WTC11 (cell line): ENCODE measurements at regions not wholly inside any gene's neighbourhood (a gene's known extent, or its start where the extent isn't known, plus 50 kb on each side); places are given as distances from the start of the nearest gene placed in this dataset.

Experiments used
- ATAC-seq: fragments of 200-7000 bp; cut with Tn5 transposase; 2 replicates; pipeline ENCODE4 v1.10.0; 2021; ENCODE audit warnings: mild to moderate bottlenecking, moderate library complexity
- CTCF ChIA-PET: fragments of 300-600 bp; sonication (Branson Sonifier 250); formaldehyde crosslinking; loops from one replicate; lab custom pipeline; 2021; ENCODE audit warnings: antibody characterized with exemption; lab: Charles Lee
- POLR2A ChIA-PET: fragments of 350-600 bp; sonication (Branson Sonifier 250); formaldehyde crosslinking; loops from one replicate; lab custom pipeline; 2021; ENCODE audit warnings: antibody characterized with exemption; lab: Charles Lee
- DNase-seq: peaks from one replicate; pipeline ENCODE4 v3.0.0; 2021; ENCODE audit warnings: low spot score
- H3K27ac Mint-ChIP-seq: 2 replicates; pipeline ENCODE4 v1.8.0; 2021; ENCODE audit warnings: mixed read lengths
- H3K27me3 Mint-ChIP-seq: 2 replicates; pipeline ENCODE4 v1.8.0; 2021; ENCODE audit warnings: low read depth, mild to moderate bottlenecking, moderate library complexity, mixed read lengths
- H3K36me3 Mint-ChIP-seq: 2 replicates; pipeline ENCODE4 v1.8.0; 2021; ENCODE audit warnings: mixed read lengths
- H3K4me1 Mint-ChIP-seq: 2 replicates; pipeline ENCODE4 v1.8.0; 2022; ENCODE audit warnings: mixed read lengths
- H3K4me3 Mint-ChIP-seq: 2 replicates; pipeline ENCODE4 v1.8.0; 2021; ENCODE audit warnings: mild to moderate bottlenecking, moderate library complexity, mixed read lengths
- H3K9me3 Mint-ChIP-seq: 2 replicates; pipeline ENCODE4 v1.8.0; 2021; ENCODE audit warnings: mixed read lengths
- CREM ChIP-seq: sonication (generic); formaldehyde crosslinking; IDR thresholded peaks from 2 replicates; pipeline ENCODE4 v1.8.1; 2022; ENCODE audit warnings: mild to moderate bottlenecking, missing genetic modification reagents, moderate library complexity
- E2F5 ChIP-seq: sonication (generic); formaldehyde crosslinking; IDR thresholded peaks from 2 replicates; pipeline ENCODE4 v1.8.1; 2022; ENCODE audit warnings: mild to moderate bottlenecking, moderate library complexity, missing genetic modification reagents
- ETV6 ChIP-seq: sonication (generic); formaldehyde crosslinking; IDR thresholded peaks from 2 replicates; pipeline ENCODE4 v1.8.1; 2022; ENCODE audit warnings: mild to moderate bottlenecking, missing genetic modification reagents
- HMGA2 ChIP-seq: fragments of 250-450 bp; sonication (Bioruptor Pico); IDR thresholded peaks from 2 replicates; pipeline ENCODE4 v1.4.0; 2021; ENCODE audit warnings: mild to moderate bottlenecking, moderate library complexity
- IRF2 ChIP-seq: sonication (generic); formaldehyde crosslinking; IDR thresholded peaks from 2 replicates; pipeline ENCODE4 v1.8.0; 2022; ENCODE audit warnings: low read depth, missing genetic modification reagents, borderline replicate concordance
- MAX ChIP-seq: sonication (generic); formaldehyde crosslinking; IDR thresholded peaks from 2 replicates; pipeline ENCODE4 v1.8.0; 2022; ENCODE audit warnings: mild to moderate bottlenecking, missing genetic modification reagents
- MLX ChIP-seq: sonication (generic); formaldehyde crosslinking; IDR thresholded peaks from 2 replicates; pipeline ENCODE4 v1.8.1; 2023; ENCODE audit warnings: mild to moderate bottlenecking, missing genetic modification reagents, moderate library complexity
- MYBL2 ChIP-seq: sonication (generic); formaldehyde crosslinking; IDR thresholded peaks from 2 replicates; pipeline ENCODE4 v1.8.1; 2023; ENCODE audit warnings: mild to moderate bottlenecking, moderate library complexity, missing genetic modification reagents
- NR3C1 ChIP-seq: sonication (generic); formaldehyde crosslinking; conservative IDR thresholded peaks from 2 replicates; pipeline ENCODE4 v1.8.1; 2023; ENCODE audit warnings: low read depth, mild to moderate bottlenecking, missing genetic modification reagents
- RORB ChIP-seq: fragments of 250-450 bp; sonication (Bioruptor Pico); IDR thresholded peaks from 2 replicates; pipeline ENCODE4 v1.9.0; 2021; ENCODE audit warnings: mild to moderate bottlenecking
- SMAD4 ChIP-seq: sonication (generic); formaldehyde crosslinking; IDR thresholded peaks from 2 replicates; pipeline ENCODE4 v1.8.0; 2022; ENCODE audit warnings: mild to moderate bottlenecking, missing genetic modification reagents
- SP1 ChIP-seq: sonication (generic); formaldehyde crosslinking; conservative IDR thresholded peaks from 2 replicates; pipeline ENCODE4 v1.8.1; 2022; ENCODE audit warnings: missing genetic modification reagents
- ZNF121 ChIP-seq: sonication (generic); formaldehyde crosslinking; IDR thresholded peaks from 2 replicates; pipeline ENCODE4 v1.8.0; 2023; ENCODE audit warnings: missing genetic modification reagents
- ZNF219 ChIP-seq: sonication (generic); formaldehyde crosslinking; IDR thresholded peaks from 2 replicates; pipeline ENCODE4 v1.8.0; 2023; ENCODE audit warnings: missing genetic modification reagents, mild to moderate bottlenecking, borderline replicate concordance
- ZNF263 ChIP-seq: sonication (generic); formaldehyde crosslinking; IDR thresholded peaks from 2 replicates; pipeline ENCODE4 v1.8.1; 2022; ENCODE audit warnings: low read depth, mild to moderate bottlenecking, moderate library complexity, missing genetic modification reagents
- ZNF281 ChIP-seq: sonication (generic); formaldehyde crosslinking; IDR thresholded peaks from 2 replicates; pipeline ENCODE4 v1.8.0; 2023; ENCODE audit warnings: mild to moderate bottlenecking, missing genetic modification reagents
- ZNF317 ChIP-seq: sonication (generic); formaldehyde crosslinking; IDR thresholded peaks from 2 replicates; pipeline ENCODE4 v1.8.1; 2023; ENCODE audit warnings: low read depth, mild to moderate bottlenecking, moderate library complexity, missing genetic modification reagents, borderline replicate concordance
- ZNF416 ChIP-seq: fragments of 250-450 bp; sonication (Bioruptor Pico); IDR thresholded peaks from 2 replicates; pipeline ENCODE4 v1.9.0; 2021; ENCODE audit warnings: mild to moderate bottlenecking, inconsistent platforms
- ZNF425 ChIP-seq: fragments of 250-450 bp; sonication (Bioruptor Pico); conservative IDR thresholded peaks from 2 replicates; pipeline ENCODE4 v1.9.0; 2021; ENCODE audit warnings: mild to moderate bottlenecking

- no peaks in the 10 kb centered on the region for H3K27me3 Mint-ChIP-seq
- no peak overlapping the region for H3K4me3 Mint-ChIP-seq
- CTCF ChIA-PET: no interaction called here
- DNase-seq: no peak
- peaks cover 39% of the 10 kb centered on the region for H3K9me3 Mint-ChIP-seq
- no peak overlapping the region for H3K27ac Mint-ChIP-seq
- POLR2A ChIA-PET: no interaction called here
- TF ChIP-seq NR3C1: no peak
- TF ChIP-seq ZNF281 (CRISPR knock-in tag): no peak
- no peak for TF ChIP-seq ZNF416
- TF ChIP-seq RORB (CRISPR knock-in tag): no peak
- TF ChIP-seq E2F5 (CRISPR knock-in tag): no peak
- no peak for TF ChIP-seq ZNF425 (CRISPR knock-in tag)
- TF ChIP-seq HMGA2 (CRISPR knock-in tag): no peak
- no peak for ATAC-seq
- H3K4me1 Mint-ChIP-seq: peaks cover 12% of the 10 kb centered on the region
- peaks cover 21% of the 10 kb centered on the region for H3K36me3 Mint-ChIP-seq
Observed at GRCh38 chr5:121681229-121681855, 170.3 kb upstream of the FTMT start.

GRCh38 chr5:121688126-121688525, 163.6 kb upstream of the FTMT start:
- Mint-ChIP-seq H3K4me3 (no peak overlapping the region), H3K27ac (no peak overlapping the region), H3K36me3 (no peaks in the 10 kb centered on the region), H3K4me1 (peaks cover 38% of the 10 kb centered on the region), H3K9me3 (peaks cover under 1% of the 10 kb centered on the region; the same call in 1 of the 2 replicates), H3K27me3 (no peaks in the 10 kb centered on the region)
- ATAC-seq (no peak), DNase-seq (no peak)
- no peak for TF ChIP-seq SP1 (CRISPR knock-in tag)
- ChIA-PET POLR2A (no interaction called here), CTCF (no interaction called here)

GRCh38 chr5:121688781-121689180, 162.9 kb upstream of the FTMT start:
- no peaks in the 10 kb centered on the region for H3K9me3 Mint-ChIP-seq

More at GRCh38 chr5:121688781-121689180, 162.9 kb upstream of the FTMT start:
- H3K4me1 Mint-ChIP-seq: peaks cover 42% of the 10 kb centered on the region
- DNase-seq: no peak
- no peak for TF ChIP-seq IRF2 (CRISPR knock-in tag)
- TF ChIP-seq ZNF263: no peak
- no peak for TF ChIP-seq MYBL2
- no peak for TF ChIP-seq MAX (CRISPR knock-in tag)
- TF ChIP-seq ZNF219: no peak
- no peak for TF ChIP-seq HMGA2 (CRISPR knock-in tag)
- no peak for TF ChIP-seq ZNF121
- no peak for TF ChIP-seq ZNF317
- TF ChIP-seq CREM: no peak
- TF ChIP-seq MLX (CRISPR knock-in tag): no peak
- TF ChIP-seq ETV6: no peak
- no peak for TF ChIP-seq SMAD4 (CRISPR knock-in tag)
- TF ChIP-seq, all 79 proteins: peak for 0
- H3K36me3 Mint-ChIP-seq: no peaks in the 10 kb centered on the region
- H3K27ac Mint-ChIP-seq: 0 out of 2 replicates have a peak overlapping the region, but pooled peaks have one; percentile 3
- H3K4me3 Mint-ChIP-seq: no peak overlapping the region
- ChIA-PET POLR2A (no interaction called here), CTCF (no interaction called here)
- no peak for ATAC-seq
- H3K27me3 Mint-ChIP-seq: no peaks in the 10 kb centered on the region
